ENCODE measurements at regions not wholly inside any gene's neighbourhood (a gene's known extent, or its start where the extent isn't known, plus 50 kb on each side); places are given as distances from the start of the nearest gene placed in this dataset.

GRCh38 chr9:13942201-13942600 lies 371.7 kb downstream of the NFIB start:
- no peak overlapping the region for H3K4me3 Mint-ChIP-seq
- H3K4me1 Mint-ChIP-seq: no peaks in the 10 kb centered on the region
- no peaks in the 10 kb centered on the region for H3K27me3 Mint-ChIP-seq

GRCh38 chr9:13941714-13942113 lies 372.2 kb downstream of the NFIB start:
- no peaks in the 10 kb centered on the region for H3K4me1 Mint-ChIP-seq
- H3K9me3 Mint-ChIP-seq: peaks cover 7% of the 10 kb centered on the region
- H3K27ac Mint-ChIP-seq: no peak overlapping the region
- H3K36me3 Mint-ChIP-seq (ENCODE audit: low read depth): no peaks in the 10 kb centered on the region
- no peak for ATAC-seq (replicated peaks)
- no peak overlapping the region for H3K4me3 Mint-ChIP-seq
- no peaks in the 10 kb centered on the region for H3K27me3 Mint-ChIP-seq

More at GRCh38 chr9:13942201-13942600, 371.7 kb downstream of the NFIB start:
- Mint-ChIP-seq H3K36me3 (ENCODE audit: low read depth) (no peaks in the 10 kb centered on the region), H3K27ac (no peak overlapping the region), H3K9me3 (peaks cover 7% of the 10 kb centered on the region)
- ATAC-seq (replicated peaks): no peak

DNA sequence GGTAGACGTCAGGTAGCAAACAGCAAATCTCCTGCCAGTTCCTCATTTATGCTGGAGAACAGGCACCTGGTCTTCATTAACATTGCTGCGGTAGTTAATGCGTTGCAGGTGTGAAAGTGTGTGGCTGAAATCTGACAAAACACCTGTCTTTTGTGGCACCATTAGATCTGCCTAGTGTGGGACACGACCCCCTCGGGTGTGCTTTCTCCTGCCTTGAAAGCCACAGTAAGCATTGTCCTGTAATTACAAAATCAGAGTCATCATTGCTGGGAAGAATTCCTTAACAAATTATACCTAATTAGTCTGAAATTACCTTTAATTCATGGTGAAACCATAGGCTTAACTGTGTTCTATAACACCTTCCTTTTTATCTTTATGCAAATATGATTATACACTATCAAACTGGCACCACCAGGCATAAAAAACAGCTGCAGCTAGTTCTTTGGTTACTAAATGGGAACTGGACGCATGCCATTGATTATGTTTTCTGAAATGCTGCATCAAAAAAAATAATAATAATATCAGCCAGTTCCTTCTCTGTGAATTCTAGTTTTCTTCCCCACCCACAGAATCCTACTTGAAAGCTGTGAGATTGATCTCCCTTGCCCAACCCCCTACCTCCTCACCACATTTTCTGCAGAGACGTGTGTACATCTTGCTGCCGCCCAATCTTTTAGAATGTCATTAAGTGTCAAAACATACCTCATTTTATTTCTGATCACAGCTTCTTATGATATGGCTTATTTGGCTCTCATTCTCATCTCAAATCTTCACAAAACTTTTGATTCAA lies 374.0 kb downstream of the NFIB start:
- Mint-ChIP-seq H3K4me3 (no peak overlapping the region), H3K9me3 (peaks cover 7% of the 10 kb centered on the region), H3K27ac (no peak overlapping the region), H3K27me3 (no peaks in the 10 kb centered on the region), H3K4me1 (no peaks in the 10 kb centered on the region), H3K36me3 (ENCODE audit: low read depth) (no peaks in the 10 kb centered on the region)
- no peak for ATAC-seq (replicated peaks)

DNA sequence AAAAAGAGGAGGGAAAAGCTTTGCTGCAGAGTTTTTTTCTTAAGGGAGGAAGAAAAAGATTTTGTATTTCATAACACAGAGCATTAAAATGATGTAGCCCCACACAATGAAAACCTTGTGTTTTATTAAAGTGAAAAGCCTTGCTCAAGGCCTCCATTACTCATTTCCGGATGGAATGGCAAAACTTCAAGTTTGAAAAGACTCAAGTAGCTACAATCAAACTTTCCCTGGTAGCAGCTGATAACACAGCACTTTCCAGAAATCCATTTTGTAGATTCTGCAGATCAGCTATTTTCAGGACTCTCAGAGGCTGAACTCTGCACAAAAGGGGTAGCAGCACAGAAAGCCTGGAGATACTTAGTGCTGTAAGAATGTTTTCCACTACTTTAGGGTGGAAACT lies 374.8 kb downstream of the NFIB start:
- no peak overlapping the region for H3K27ac Mint-ChIP-seq
- no peak for ATAC-seq (replicated peaks)
- H3K36me3 Mint-ChIP-seq (ENCODE audit: low read depth): no peaks in the 10 kb centered on the region
- H3K9me3 Mint-ChIP-seq: peaks cover 7% of the 10 kb centered on the region
- no peaks in the 10 kb centered on the region for H3K4me1 Mint-ChIP-seq
- H3K4me3 Mint-ChIP-seq: no peak overlapping the region
- H3K27me3 Mint-ChIP-seq: no peaks in the 10 kb centered on the region

GRCh38 chr9:13934416-13934815 lies 379.5 kb downstream of the NFIB start:
- H3K36me3 Mint-ChIP-seq (ENCODE audit: low read depth): no peaks in the 10 kb centered on the region
- H3K9me3 Mint-ChIP-seq: no peaks in the 10 kb centered on the region
- H3K27me3 Mint-ChIP-seq: no peaks in the 10 kb centered on the region
- no peak overlapping the region for H3K27ac Mint-ChIP-seq
- no peak overlapping the region for H3K4me3 Mint-ChIP-seq
- no peaks in the 10 kb centered on the region for H3K4me1 Mint-ChIP-seq
- no peak for ATAC-seq (replicated peaks)

- no peak overlapping the region for H3K4me3 Mint-ChIP-seq
- ATAC-seq (replicated peaks): no peak
- H3K36me3 Mint-ChIP-seq (ENCODE audit: low read depth): no peaks in the 10 kb centered on the region
- H3K27ac Mint-ChIP-seq: no peak overlapping the region
- H3K9me3 Mint-ChIP-seq: no peaks in the 10 kb centered on the region
- H3K4me1 Mint-ChIP-seq: no peaks in the 10 kb centered on the region
- no peaks in the 10 kb centered on the region for H3K27me3 Mint-ChIP-seq
Observed at GRCh38 chr9:13933268-13933656, 380.7 kb downstream of the NFIB start.

- Mint-ChIP-seq H3K36me3 (ENCODE audit: low read depth) (no peaks in the 10 kb centered on the region), H3K27ac (no peak overlapping the region), H3K9me3 (no peaks in the 10 kb centered on the region), H3K4me3 (no peak overlapping the region), H3K27me3 (no peaks in the 10 kb centered on the region), H3K4me1 (no peaks in the 10 kb centered on the region)
- ATAC-seq (replicated peaks): no peak
Observed at GRCh38 chr9:13932528-13933267, 381.2 kb downstream of the NFIB start.

DNA sequence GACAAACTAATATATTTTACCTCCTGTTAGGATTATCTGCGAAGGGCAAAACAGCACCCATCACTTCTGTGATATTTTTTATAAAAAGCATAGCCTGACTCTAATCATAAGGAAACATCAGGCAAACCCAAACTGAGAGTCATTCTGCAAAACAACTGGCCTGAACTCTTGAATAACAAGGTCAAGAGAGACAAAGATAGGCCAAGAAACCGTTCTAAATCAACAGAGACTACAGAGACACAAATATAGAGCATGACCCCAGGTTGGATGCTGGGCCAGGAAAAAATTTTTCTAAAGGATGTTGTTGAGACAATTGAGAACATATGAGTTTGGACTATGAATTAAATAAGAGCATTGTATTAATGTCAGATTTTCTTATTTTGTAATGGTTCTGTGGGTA lies 384.9 kb downstream of the NFIB start:
- H3K4me3 Mint-ChIP-seq: no peak overlapping the region
- H3K9me3 Mint-ChIP-seq: peaks cover 5% of the 10 kb centered on the region
- no peaks in the 10 kb centered on the region for H3K27me3 Mint-ChIP-seq
- no peak overlapping the region for H3K27ac Mint-ChIP-seq
- H3K4me1 Mint-ChIP-seq: no peaks in the 10 kb centered on the region
- ATAC-seq (replicated peaks): no peak
- no peaks in the 10 kb centered on the region for H3K36me3 Mint-ChIP-seq (ENCODE audit: low read depth)

DNA sequence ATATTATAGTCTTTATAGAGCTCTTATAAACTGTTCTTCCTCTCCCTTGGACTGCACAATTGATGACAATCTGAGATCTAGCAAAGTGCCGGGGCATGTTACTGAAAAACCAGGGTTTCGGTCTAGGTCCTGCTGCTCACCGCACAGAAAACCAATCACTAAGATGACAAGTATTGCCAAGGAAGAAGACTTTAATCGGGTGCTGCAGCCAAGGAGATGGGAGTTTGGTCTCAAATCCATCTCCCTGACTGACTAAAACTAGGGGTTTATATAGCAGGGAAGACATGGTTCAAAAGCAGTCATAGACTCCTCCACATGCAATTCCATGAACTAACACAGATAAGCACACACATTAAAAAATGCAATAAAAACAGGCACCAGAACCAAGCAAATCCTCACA lies 390.6 kb downstream of the NFIB start:
- H3K27me3 Mint-ChIP-seq: no peaks in the 10 kb centered on the region
- H3K36me3 Mint-ChIP-seq (ENCODE audit: low read depth): no peaks in the 10 kb centered on the region
- H3K4me1 Mint-ChIP-seq: no peaks in the 10 kb centered on the region
- peaks cover 9% of the 10 kb centered on the region for H3K9me3 Mint-ChIP-seq
- H3K27ac Mint-ChIP-seq: no peak overlapping the region
- H3K4me3 Mint-ChIP-seq: no peak overlapping the region
- ATAC-seq (replicated peaks): no peak

DNA sequence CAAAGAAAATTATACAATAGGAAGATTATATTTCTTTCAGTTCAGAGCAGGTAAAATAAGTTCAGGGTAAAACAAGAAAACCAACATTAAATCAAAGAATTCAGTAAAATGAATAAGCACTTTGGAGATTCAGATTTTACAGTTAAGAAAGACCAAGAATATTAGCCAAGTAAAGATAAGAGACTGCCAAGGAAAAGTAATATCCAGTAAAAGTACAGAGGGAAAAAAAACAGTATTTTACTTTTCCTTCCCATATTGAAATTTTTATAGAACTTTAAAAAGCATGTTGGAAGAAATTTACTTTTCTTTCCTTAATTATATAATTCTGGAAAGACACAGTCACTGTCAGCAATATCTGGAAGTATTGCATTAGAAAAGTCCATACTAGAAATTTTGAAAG lies 393.4 kb downstream of the NFIB start:
- Mint-ChIP-seq H3K4me3 (no peak overlapping the region), H3K36me3 (ENCODE audit: low read depth) (no peaks in the 10 kb centered on the region)

GRCh38 chr9:13919401-13919800 lies 394.5 kb downstream of the NFIB start:
- ATAC-seq (replicated peaks): no peak
- no peaks in the 10 kb centered on the region for H3K4me1 Mint-ChIP-seq
- no peak overlapping the region for H3K27ac Mint-ChIP-seq
- H3K27me3 Mint-ChIP-seq: no peaks in the 10 kb centered on the region
- H3K4me3 Mint-ChIP-seq: no peak overlapping the region
- peaks cover 8% of the 10 kb centered on the region for H3K9me3 Mint-ChIP-seq
- no peaks in the 10 kb centered on the region for H3K36me3 Mint-ChIP-seq (ENCODE audit: low read depth)

More for the DNA sequence above, 393.4 kb downstream of the NFIB start:
- no peak overlapping the region for H3K27ac Mint-ChIP-seq
- H3K4me1 Mint-ChIP-seq: no peaks in the 10 kb centered on the region
- no peaks in the 10 kb centered on the region for H3K27me3 Mint-ChIP-seq
- no peak for ATAC-seq (replicated peaks)
- peaks cover 8% of the 10 kb centered on the region for H3K9me3 Mint-ChIP-seq

GRCh38 chr9:13917534-13917933 lies 396.4 kb downstream of the NFIB start:
- Mint-ChIP-seq H3K4me3 (no peak overlapping the region), H3K9me3 (peaks cover 11% of the 10 kb centered on the region), H3K36me3 (ENCODE audit: low read depth) (no peaks in the 10 kb centered on the region), H3K27ac (no peak overlapping the region), H3K4me1 (no peaks in the 10 kb centered on the region), H3K27me3 (peaks cover 3% of the 10 kb centered on the region)
- ATAC-seq (replicated peaks): no peak

DNA sequence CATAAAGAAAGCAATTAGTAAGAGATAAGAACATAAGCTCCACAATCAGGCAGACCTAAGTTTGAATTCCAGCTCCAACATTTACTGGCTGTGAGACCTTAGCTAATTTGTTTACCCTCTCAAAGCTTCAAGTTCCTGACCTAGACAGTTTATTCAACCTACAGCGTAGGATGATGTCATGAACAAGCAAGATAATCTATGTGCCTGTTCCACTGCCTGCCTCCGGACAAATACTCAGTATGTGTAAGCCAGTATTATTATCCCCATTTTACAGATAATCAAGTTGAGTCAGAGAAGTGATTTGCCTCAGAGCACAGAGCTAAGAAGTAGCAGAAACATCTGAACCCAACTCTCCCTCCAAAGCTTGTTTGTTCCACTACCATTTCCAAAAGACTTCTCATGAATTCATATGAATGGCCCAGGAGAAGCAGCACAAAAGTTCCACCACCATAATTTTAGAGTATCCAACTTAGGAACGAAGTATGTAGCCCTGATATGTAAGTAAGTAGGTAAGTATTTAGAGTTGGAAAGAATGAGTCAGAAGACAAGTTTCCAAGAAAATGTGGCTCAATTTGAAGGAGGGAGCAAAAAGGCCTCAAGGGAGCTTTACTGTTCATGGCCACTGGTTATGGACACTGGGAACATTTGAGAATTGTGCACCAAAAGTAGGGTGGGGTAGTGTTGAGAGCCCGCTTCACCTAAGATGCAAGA lies 398.2 kb downstream of the NFIB start:
- Mint-ChIP-seq H3K4me1 (no peaks in the 10 kb centered on the region), H3K27ac (no peak overlapping the region), H3K4me3 (no peak overlapping the region), H3K9me3 (peaks cover 15% of the 10 kb centered on the region), H3K27me3 (peaks cover 3% of the 10 kb centered on the region), H3K36me3 (ENCODE audit: low read depth) (no peaks in the 10 kb centered on the region)
- ATAC-seq (replicated peaks): no peak

DNA sequence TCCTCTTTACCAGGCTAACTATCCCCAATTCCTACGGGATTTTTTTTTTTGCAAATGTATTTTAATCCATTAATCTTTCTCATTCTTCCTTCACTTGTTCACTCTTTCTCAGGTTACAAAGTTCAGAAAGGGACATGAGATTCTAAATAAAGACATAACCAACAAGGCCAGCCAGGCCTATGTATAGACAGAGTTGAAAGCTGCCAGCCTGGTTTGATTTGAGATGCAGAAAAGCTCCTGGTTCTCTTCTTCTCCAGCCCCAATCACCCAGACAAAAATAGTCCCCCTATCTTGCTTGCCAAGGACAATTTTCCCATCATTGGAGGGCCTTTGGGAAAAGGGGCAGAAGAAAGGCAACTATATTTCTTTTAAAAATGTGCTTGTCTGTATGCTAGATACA lies 398.8 kb downstream of the NFIB start:
- Mint-ChIP-seq H3K4me3 (no peak overlapping the region), H3K27ac (no peak overlapping the region), H3K4me1 (no peaks in the 10 kb centered on the region), H3K36me3 (ENCODE audit: low read depth) (no peaks in the 10 kb centered on the region), H3K9me3 (peaks cover 14% of the 10 kb centered on the region), H3K27me3 (peaks cover 3% of the 10 kb centered on the region)
- ATAC-seq (replicated peaks): no peak

GRCh38 chr9:13911473-13911872 lies 402.5 kb downstream of the NFIB start:
- Mint-ChIP-seq H3K27me3 (peaks cover 3% of the 10 kb centered on the region), H3K27ac (no peak overlapping the region)
- no peak for ATAC-seq (replicated peaks)

More at GRCh38 chr9:13911473-13911872, 402.5 kb downstream of the NFIB start:
- H3K4me3 Mint-ChIP-seq: no peak overlapping the region
- H3K4me1 Mint-ChIP-seq: no peaks in the 10 kb centered on the region
- H3K9me3 Mint-ChIP-seq: peaks cover 8% of the 10 kb centered on the region
- no peaks in the 10 kb centered on the region for H3K36me3 Mint-ChIP-seq (ENCODE audit: low read depth)

All from activated T-helper 17 cell treated with anti-CD3 and anti-CD28 coated beads, Interleukin-2, amount 50 U/mL, for 72 hours (primary cell).